Panc1 (cell line): ENCODE measurements at regions not wholly inside any gene's neighbourhood (a gene's known extent, or its start where the extent isn't known, plus 50 kb on each side); places are given as distances from the start of the nearest gene placed in this dataset.

Experiments used
- POLR2AphosphoS5 ChIP-seq: IDR thresholded peaks from 2 replicates; pipeline ENCODE4 v1.6.1; 2012; ENCODE audit warnings: mild to moderate bottlenecking, low read depth, low read length, moderate library complexity
- TF ChIP-seq, protein P1 (sequence below): fragments of 450-650 bp; IDR thresholded peaks from 2 replicates; pipeline ENCODE4 v1.5.1; 2017; ENCODE audit warnings: mild to moderate bottlenecking

DNA sequence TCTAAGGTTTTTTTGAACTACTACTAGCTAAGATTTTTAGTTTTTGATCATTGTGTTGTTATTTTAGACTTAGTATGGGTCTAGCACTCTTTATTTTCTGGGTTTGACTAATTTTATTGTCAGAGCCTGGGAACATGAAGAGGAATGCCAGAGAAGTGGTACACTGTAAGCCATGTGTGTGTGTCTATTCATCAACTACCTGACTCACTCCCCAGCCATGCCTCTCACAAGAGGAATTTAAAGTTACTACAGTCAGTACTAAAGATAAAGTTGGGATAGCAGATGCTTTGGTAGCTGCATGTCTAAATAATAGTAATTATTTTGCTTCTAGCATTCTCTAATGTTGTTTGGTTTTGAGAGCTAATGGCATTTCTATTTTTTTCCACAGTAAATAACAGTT lies 264.8 kb downstream of the CSNK1G3 start:
- TF ChIP-seq POLR2AphosphoS5 = no peak
- TF ChIP-seq, protein P1, sequence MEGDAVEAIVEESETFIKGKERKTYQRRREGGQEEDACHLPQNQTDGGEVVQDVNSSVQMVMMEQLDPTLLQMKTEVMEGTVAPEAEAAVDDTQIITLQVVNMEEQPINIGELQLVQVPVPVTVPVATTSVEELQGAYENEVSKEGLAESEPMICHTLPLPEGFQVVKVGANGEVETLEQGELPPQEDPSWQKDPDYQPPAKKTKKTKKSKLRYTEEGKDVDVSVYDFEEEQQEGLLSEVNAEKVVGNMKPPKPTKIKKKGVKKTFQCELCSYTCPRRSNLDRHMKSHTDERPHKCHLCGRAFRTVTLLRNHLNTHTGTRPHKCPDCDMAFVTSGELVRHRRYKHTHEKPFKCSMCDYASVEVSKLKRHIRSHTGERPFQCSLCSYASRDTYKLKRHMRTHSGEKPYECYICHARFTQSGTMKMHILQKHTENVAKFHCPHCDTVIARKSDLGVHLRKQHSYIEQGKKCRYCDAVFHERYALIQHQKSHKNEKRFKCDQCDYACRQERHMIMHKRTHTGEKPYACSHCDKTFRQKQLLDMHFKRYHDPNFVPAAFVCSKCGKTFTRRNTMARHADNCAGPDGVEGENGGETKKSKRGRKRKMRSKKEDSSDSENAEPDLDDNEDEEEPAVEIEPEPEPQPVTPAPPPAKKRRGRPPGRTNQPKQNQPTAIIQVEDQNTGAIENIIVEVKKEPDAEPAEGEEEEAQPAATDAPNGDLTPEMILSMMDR = no peak
